BJ (cell line): ENCODE measurements at regions not wholly inside any gene's neighbourhood (a gene's known extent, or its start where the extent isn't known, plus 50 kb on each side); places are given as distances from the start of the nearest gene placed in this dataset.

Experiments
- CTCF ChIA-PET: fragments of 350-600 bp; formaldehyde crosslinking; extraction: SDS; loops from one replicate; lab custom pipeline; 2021; ENCODE audit warnings: antibody characterized with exemption, inconsistent platforms; lab: Yijun Ruan, JAX
- POLR2A ChIA-PET: fragments of 300-600 bp; sonication (Branson Sonifier 250); formaldehyde crosslinking; extraction: SDS; loops from one replicate; lab custom pipeline; 2021; ENCODE audit warnings: antibody characterized with exemption; lab: Charles Lee
- DNase-seq: peaks from one replicate; pipeline ENCODE4 v3.0.0-alpha.2; 2011; ENCODE audit warnings: low read depth
- H3K27me3 ChIP-seq: 2 replicates; pipeline ENCODE4 v1.6.0; 2011; ENCODE audit warnings: low read length; ENCODE audit not compliant: control insufficient read depth, insufficient read depth
- H3K36me3 ChIP-seq: 2 replicates; pipeline ENCODE4 v1.5.1; 2011; ENCODE audit warnings: low read length; ENCODE audit not compliant: control insufficient read depth, insufficient read depth
- H3K4me3 ChIP-seq: 2 replicates; pipeline ENCODE4 v1.5.1; 2011; ENCODE audit warnings: low read depth, mild to moderate bottlenecking, control low read depth, low read length
- TF ChIP-seq, protein P1 (sequence below): IDR thresholded peaks from 2 replicates; pipeline ENCODE4 v1.5.1; 2011; ENCODE audit warnings: low read depth, mild to moderate bottlenecking, control low read depth, inconsistent platforms, low read length, moderate library complexity; ENCODE audit not compliant: insufficient read depth

DNA sequence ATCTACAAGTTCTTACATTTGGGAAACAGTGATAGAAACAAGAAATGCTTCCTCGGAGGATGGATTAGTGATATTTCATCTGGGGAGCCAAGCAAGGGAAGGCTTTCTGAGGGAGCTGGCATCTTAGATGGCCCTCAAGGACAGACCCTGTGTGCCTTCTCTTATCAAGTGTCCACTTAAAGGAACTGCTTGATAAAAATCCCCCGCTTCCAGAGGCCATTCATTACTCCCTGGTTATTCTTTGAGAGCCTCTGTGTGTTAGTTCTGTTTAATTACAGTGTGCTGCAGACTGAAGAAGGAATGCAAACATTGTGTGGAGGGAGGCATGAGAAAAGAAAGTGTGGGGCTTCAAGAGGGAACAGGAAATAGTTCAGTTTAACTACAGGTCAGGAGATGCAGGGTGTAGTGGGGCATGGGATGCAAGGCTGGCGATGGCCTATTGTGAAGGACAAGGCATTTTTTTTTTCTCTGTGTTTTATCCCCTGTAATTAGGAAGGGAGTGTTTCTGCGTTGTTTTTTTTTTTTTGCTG lies 145.4 kb downstream of the SNX10 start:
- Histone ChIP-seq H3K4me3 (no peak overlapping the region), H3K27me3 (no peaks in the 10 kb centered on the region), H3K36me3 (no peaks in the 10 kb centered on the region)
- ChIA-PET CTCF (no interaction called here), POLR2A (no interaction called here)
- TF ChIP-seq, protein P1, sequence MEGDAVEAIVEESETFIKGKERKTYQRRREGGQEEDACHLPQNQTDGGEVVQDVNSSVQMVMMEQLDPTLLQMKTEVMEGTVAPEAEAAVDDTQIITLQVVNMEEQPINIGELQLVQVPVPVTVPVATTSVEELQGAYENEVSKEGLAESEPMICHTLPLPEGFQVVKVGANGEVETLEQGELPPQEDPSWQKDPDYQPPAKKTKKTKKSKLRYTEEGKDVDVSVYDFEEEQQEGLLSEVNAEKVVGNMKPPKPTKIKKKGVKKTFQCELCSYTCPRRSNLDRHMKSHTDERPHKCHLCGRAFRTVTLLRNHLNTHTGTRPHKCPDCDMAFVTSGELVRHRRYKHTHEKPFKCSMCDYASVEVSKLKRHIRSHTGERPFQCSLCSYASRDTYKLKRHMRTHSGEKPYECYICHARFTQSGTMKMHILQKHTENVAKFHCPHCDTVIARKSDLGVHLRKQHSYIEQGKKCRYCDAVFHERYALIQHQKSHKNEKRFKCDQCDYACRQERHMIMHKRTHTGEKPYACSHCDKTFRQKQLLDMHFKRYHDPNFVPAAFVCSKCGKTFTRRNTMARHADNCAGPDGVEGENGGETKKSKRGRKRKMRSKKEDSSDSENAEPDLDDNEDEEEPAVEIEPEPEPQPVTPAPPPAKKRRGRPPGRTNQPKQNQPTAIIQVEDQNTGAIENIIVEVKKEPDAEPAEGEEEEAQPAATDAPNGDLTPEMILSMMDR = no peak
- DNase-seq = no peak

DNA sequence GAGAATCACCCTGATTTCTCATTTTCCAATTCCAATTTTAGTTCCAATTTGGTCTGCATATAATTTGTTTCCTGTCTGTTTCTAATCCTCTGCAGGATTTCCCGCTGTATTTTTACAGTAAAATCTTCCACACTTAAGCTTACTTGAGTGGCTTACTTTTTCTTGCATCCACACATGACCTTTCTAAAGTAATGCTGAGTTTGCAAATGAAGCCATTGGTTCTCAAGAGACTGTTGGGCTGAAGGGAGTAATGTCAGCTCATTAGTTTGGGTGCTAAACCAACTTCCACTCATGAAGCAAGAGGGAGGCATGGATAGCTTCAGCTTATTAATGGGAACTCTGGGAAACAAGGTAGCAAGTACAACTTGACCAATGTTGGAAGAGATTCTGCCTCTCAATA lies 146.4 kb downstream of the SNX10 start:
- POLR2A ChIA-PET = no interaction called here
- no peak for DNase-seq

DNA sequence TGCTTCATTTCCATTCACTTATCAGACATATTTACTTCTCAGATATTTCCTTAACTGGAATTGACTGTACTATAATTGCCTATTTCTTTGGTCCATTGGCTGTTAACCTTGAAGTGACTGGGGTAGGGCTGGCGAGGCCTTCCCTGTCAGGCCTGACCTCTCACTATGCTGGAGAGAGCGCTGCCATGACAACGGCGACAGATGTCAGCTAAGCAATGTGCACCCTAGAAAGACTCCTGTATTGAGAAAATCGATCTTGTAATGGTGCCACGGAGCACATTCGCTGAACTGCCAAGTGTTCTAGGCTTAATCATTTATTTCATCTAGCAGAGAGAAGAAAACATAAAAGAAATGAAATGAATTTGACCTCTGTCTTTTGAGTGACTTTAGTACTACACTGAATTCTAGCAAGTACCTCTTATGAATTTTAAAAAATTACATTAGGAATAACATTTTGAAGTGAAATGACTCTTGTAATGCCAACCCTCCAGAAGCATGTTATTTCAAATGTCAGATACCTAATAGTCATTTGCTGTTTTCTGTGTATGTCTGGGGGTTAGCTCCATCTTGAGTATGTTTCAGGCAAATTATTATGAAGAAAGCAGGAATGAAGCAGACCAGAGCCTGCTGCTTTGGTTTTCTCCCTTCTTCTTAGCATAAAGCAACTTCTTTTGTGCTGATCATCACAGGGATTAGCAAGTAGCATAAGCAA lies 148.0 kb downstream of the SNX10 start:
- DNase-seq = no peak
- TF ChIP-seq, protein P1 = no peak
- no peaks in the 10 kb centered on the region for H3K36me3 ChIP-seq
- H3K27me3 ChIP-seq = no peaks in the 10 kb centered on the region
- POLR2A ChIA-PET = no interaction called here
- CTCF ChIA-PET = no interaction called here
- H3K4me3 ChIP-seq = no peak overlapping the region

More for the DNA sequence above, 146.4 kb downstream of the SNX10 start:
- CTCF ChIA-PET = no interaction called here
- H3K36me3 ChIP-seq = no peaks in the 10 kb centered on the region
- H3K4me3 ChIP-seq = no peak overlapping the region
- TF ChIP-seq, protein P1 = no peak
- no peaks in the 10 kb centered on the region for H3K27me3 ChIP-seq

GRCh38 chr7:26440233-26441001 lies 148.8 kb downstream of the SNX10 start:
- CTCF ChIA-PET = no interaction called here
- TF ChIP-seq, protein P1 = no peak
- Histone ChIP-seq H3K36me3 (no peaks in the 10 kb centered on the region), H3K27me3 (no peaks in the 10 kb centered on the region), H3K4me3 (no peak overlapping the region)
- POLR2A ChIA-PET = no interaction called here
- no peak for DNase-seq

GRCh38 chr7:26441002-26441521 lies 149.4 kb downstream of the SNX10 start:
- POLR2A ChIA-PET = no interaction called here

More at GRCh38 chr7:26441002-26441521, 149.4 kb downstream of the SNX10 start:
- DNase-seq = no peak
- Histone ChIP-seq H3K36me3 (no peaks in the 10 kb centered on the region), H3K4me3 (no peak overlapping the region), H3K27me3 (no peaks in the 10 kb centered on the region)
- CTCF ChIA-PET = no interaction called here
- TF ChIP-seq, protein P1 = no peak
